Ishikawa (cell line): ENCODE measurements at regions not wholly inside any gene's neighbourhood (a gene's known extent, or its start where the extent isn't known, plus 50 kb on each side); places are given as distances from the start of the nearest gene placed in this dataset.

ENCODE experiments used
- CEBPB ChIP-seq: IDR thresholded peaks from 2 replicates; pipeline ENCODE4 v1.6.1; 2012
- CREB1 ChIP-seq: IDR thresholded peaks from 2 replicates; pipeline ENCODE4 v1.6.1; 2012; ENCODE audit warnings: low read depth
- EGR1 ChIP-seq: IDR thresholded peaks from 2 replicates; pipeline ENCODE4 v1.6.1; 2012
- EP300 ChIP-seq: IDR thresholded peaks from 2 replicates; pipeline ENCODE4 v1.6.1; 2012; ENCODE audit warnings: borderline replicate concordance
- FOXM1 ChIP-seq: IDR thresholded peaks from 2 replicates; pipeline ENCODE4 v1.6.1; 2012; ENCODE audit warnings: low read depth, borderline replicate concordance
- MAX ChIP-seq: IDR thresholded peaks from 2 replicates; pipeline ENCODE4 v1.6.1; 2012
- RAD21 ChIP-seq: IDR thresholded peaks from 2 replicates; pipeline ENCODE4 v1.6.1; 2012; ENCODE audit warnings: low read depth
- REST ChIP-seq: IDR thresholded peaks from 2 replicates; pipeline ENCODE4 v1.6.1; 2012; ENCODE audit warnings: low read depth, mild to moderate bottlenecking
- TAF1 ChIP-seq: IDR thresholded peaks from 2 replicates; pipeline ENCODE4 v1.6.1; 2012; ENCODE audit warnings: low read depth, mild to moderate bottlenecking
- USF1 ChIP-seq: IDR thresholded peaks from 2 replicates; pipeline ENCODE4 v1.6.1; 2012
- YY1 ChIP-seq: IDR thresholded peaks from 2 replicates; pipeline ENCODE4 v1.6.1; 2012; ENCODE audit warnings: low read depth
- ZBTB7A ChIP-seq: IDR thresholded peaks from 2 replicates; pipeline ENCODE4 v1.6.1; 2012; ENCODE audit warnings: low read depth

- TF ChIP-seq REST, result no peak
- no peak for TF ChIP-seq CREB1
- TF ChIP-seq CEBPB, result no peak
- TF ChIP-seq MAX, result no peak
- TF ChIP-seq FOXM1, result no peak
- no peak for TF ChIP-seq TAF1
- no peak for TF ChIP-seq EGR1
- TF ChIP-seq USF1, result no peak
- TF ChIP-seq EP300, result no peak
- no peak for TF ChIP-seq RAD21
- no peak for TF ChIP-seq ZBTB7A
- no peak for TF ChIP-seq YY1
Observed at GRCh38 chr14:43535231-43535838, 971.7 kb downstream of the FSCB start.
